Amniotic epithelial cell (primary cell): ENCODE measurements at regions not wholly inside any gene's neighbourhood (a gene's known extent, or its start where the extent isn't known, plus 50 kb on each side); places are given as distances from the start of the nearest gene placed in this dataset.

Experiments
- DNase-seq: peaks from one replicate; pipeline ENCODE4 v3.0.0-alpha.2; 2010; ENCODE audit warnings: low read depth

DNA sequence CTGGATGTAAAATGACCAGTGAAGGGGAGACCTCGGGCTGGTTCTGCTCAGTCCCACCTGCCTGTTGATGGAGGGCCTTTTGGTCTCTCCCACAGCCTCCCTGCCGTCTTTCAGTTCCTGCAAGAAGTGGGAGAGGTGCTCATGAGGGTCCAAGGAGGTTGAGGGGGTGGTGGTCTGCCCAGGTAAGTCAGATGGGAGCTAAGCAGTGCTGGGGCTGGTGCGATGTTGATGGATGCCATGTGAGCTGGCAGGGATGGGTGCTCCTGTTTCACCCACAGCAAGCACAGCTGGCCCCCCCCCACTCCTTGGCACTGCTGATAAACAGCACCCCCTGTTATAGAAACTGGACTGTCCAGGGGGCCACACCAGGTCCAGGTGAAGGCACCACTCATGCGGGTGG, 145.6 kb downstream of the NSG2 start:
- DNase-seq, result no peak

DNA sequence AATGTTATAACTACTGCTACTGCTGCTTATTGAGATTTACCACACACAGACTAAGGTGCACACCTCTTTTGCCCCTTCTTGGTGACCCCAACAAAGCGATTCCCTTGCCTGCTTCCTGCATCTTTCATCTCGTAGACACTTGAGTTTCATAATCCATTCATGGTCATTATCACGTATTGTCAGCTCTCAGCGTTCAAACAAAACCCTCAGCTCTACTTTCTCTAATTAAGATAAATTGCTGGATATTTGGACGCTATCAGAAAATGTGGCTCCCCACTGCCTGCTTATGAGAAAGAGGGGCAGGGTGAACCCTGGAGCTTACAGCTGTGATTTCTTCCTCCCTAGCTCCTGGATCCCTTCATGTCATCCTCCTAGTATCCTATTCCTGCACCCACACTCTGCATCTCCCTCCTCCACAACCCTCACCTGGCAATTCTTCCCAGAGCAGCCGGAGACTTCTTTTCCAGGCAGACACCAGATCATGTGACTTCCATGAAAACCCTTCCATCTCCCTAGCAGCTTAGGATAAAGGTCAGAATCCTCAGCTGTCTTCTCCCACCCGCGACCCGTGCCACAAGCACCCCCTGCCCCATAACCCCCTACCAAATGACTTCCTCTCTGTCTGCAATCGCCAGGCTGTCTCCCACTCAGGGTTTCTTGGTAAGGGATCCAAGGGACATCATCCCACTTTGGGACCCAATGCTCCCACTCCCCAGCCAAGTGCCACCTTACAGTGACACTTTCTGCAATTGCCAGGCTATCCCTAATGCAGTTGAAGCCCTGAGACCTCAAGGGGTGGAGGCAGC, 146.5 kb downstream of the NSG2 start:
- DNase-seq, result no peak

DNA sequence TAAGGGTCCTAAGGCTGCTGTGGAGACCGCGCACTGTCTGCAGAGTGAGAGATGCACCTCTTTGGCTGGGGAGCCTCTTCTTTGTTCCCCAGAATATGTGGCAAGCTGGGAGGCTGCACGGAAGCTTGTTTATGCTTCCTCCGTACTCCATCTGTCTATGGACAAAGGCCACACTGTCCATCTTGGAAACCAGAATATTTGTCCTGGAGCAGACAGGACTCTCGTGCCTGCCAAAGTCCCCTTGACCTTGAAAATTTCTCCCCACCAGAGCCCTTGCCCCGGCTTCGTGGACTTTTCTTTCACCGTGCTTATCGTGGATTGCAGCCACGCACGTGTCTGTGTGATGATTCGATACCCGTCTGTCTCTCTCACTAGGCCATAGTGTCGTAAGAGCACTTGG, 147.4 kb downstream of the NSG2 start:
- no peak for DNase-seq

DNA sequence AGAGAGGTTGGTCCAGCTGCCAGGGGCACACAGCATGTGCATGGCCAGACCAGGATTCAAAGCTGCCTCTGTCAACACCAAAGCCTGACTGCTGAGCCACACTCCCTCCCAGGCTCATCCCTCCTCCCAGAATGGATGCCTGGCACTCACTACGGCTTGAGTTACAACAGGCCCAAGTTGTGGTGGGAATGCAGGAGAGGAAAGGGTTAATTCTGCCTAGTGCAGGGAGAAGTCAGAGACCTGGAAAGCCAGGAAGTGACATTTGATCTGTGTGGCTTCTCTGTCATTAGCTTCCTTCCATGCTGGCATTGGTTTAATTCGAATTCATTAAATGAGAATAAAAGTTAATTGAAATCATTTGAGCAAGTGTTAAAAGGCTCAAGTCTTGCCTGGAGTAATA, 150.0 kb downstream of the NSG2 start:
- no peak for DNase-seq

DNA sequence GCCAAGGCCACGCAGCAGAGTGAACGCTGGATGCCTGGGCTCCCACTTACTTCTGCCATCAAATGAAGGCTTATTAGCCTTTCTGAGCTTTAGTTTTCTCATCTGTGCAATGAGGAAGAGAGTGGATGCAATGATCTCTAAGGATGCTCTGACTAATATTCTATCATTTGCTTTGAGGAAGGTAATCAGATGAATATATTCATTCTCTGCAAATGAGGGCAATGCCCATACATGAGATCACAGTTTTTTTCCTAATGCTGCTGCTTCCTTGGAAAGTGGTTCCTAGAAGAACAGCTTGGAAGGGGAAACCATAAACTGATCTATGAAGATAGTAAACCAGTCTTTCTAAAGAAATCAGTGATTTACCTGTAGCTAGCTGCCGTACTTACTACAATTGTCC, 152.4 kb downstream of the NSG2 start:
- DNase-seq, result no peak

DNA sequence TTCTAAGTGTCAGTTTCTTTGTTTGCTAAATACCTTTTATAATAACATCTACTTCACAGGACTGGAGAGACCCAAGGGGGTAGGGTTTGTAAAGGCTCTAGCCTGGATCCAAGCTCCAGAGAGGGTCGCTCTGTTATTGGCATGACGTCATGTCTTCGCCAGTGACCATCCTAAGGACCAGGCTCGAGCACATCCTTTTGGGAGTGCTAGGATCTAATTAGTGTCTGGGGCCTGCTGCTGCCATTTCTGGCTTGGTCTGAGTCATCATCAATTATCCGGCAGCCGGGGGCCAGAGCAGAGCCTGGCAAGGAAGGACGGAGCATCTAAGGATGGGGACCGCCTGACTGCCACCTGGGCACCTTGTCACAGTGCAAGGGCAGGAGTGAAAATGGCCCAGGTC, 153.0 kb downstream of the NSG2 start:
- DNase-seq, result no peak

DNA sequence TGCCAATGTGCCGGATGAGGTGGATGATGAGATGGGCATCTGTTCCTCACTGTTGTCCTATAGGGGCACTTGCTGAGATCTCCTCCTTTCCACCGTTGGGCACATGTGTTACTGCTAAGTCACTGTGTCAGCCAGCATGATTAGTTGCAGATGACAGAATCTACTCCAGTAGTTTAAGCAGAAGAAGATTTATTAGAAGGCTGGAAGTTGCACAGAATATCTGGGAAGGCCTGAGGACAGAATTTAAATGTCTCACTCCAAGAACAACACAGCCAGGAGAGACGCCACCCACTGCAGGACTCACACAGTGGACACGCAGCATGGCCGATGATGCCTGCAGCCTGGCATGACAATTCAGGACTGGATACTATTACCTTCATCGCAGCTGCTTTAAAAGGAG, 157.5 kb downstream of the NSG2 start:
- no peak for DNase-seq

DNA sequence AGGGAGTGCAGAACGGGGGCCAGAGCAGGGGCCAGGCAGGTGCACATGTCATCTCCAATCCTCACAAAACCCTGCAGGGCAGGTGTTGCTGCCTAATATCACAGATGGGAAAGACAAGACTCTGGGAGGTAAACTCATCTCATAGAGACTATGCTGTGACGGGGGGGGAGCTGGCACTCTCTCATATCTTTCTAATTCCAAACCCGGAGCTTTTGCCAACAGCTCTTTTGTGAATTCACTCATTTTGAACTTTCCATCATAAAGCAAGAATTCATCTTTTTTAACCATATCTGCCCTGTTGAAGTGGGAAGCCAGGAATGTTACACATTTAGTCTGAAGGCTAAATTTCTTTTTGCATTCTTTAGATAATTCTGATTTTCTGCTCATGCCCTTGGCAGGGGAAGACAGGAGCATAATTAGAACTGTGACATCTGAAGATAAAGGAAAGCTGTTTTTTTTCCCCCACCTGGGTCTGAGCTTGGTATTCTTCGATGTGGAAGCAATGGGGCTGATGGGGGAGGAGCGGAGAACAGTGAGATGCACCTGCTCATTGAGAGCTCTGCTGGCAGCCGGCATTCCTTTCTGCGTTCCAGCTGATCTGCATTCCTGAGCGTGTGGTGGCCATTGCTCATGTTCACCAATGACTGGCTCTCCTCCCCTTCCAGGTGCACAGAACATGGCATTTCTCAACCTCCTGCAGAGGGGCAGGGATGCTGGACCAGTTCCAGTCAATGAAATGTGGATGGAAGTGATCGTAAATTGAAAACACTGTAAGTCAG, 159.2 kb downstream of the NSG2 start:
- no peak for DNase-seq

DNA sequence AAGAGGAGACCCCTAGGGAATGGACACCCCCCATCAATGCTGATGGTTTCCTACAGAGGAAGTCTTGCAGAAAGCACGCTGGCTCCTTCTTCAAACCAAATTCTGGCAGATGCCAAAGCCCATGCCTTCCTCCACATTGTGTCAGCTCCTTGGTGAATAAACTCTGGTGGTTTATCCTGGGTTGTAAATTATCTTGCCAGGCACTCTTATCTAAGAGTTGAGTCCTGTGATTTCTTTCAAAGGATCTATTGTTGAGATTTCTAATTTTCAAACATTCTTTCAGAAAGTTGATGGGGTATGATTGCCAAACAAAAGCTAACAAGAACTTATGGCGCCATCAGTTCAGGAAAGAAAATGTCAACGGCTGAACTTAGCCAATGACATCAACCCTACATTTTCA, 160.4 kb downstream of the NSG2 start:
- no peak for DNase-seq

DNA sequence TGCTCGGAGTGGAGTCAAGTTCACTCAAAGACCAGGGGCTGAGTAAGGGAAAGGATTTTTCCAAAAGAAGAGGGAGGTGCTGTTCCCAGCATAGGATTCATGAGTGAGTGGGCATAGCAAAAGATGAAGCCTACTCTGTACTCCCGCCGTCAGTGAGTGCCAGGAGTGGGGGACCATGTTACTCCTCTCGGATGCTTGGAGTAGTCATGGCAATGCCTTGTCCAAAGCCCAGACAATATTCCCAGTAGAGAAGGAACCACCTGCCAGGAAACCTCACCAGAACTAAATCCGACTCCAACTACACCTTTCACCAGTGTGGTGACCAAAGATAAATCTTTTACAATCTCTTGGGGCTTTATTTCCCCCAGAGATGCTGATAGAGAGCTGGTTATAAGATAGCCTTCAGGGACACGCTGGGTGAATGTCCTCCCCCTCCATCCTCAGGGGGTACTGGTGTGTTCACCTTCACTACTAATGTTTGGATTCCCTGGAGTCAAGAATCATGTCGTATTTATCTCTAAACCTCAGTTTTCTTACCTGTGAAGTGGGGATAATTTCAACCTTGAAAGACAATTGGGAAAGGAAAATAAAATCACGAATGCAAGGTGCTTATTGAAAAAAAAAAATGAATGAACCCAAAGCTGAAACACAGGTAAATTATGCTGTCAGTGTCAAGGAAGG, 165.2 kb downstream of the NSG2 start:
- DNase-seq, result no peak

DNA sequence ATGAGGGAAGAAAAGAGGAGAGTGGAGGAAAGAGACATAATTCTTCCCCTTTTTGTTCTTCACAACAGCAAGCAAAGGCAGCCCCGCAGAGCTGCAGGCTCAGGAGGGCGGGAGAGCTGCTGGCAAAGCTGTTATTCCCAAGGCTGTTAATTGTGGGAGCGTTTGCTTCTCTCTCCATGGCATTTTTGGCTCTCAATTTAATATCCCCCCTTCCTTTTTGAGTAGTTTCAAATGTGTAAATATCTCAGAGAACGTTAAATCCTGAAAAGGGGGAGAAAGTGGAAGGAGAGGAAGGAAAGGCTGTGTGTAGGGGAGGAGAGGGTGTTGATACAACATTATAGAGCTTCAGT, 165.7 kb downstream of the NSG2 start:
- no peak for DNase-seq

DNA sequence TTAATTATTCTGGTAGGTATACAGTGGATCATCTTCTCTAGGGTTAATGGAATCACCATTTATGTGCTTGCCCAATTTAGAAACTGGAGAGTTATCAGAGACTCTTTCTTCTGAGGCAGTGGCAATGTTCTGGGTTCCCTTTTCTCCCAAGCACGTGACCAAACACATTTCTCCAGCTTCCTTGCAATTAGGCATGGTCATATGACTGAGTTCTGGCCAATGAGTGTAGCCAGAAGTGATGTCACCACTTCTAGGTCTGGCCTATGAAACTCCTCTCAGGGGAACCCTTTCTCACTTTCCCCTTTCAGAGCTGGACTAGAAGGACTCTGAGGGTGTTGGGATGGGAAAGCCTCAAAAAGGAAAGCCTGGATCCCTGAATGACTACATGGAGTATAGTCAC, 172.0 kb downstream of the NSG2 start:
- DNase-seq, result no peak

DNA sequence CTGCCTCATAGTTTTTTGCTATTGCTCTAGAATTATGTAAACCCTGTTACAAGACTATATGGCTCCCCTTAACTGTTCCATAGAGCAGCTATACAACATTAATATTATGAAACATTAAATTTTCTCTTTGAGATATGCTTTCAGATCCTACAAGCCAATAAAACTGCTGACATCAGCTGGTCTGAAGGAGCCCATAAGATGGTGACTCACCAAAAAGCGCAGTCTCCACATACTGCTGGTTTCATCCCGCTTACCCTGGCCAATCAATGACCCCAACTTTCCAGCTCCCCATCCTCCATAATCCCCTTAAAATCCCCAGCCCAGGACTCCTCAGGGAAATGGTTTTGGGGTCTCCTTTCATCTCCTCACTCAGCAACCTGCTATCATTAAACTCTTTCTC, 172.7 kb downstream of the NSG2 start:
- no peak for DNase-seq

DNA sequence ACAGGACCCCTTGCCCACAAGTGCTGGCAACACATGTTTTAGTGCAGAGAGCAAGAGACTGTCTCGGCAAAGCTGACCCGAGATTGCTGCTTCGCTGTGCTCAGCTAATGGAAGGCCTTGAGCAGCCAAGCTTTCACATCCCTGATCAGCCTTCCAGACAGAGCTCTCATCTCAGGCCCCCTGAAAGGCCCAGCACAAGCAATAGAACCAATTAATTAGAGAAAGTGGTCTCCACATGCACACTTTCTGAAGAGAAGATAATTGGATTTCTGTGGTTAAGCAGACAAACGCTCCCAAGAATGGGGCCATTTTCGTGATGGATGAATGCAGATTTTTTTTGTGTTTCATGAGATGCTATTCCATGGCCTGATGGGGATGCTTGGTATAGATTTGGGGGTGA, 174.9 kb downstream of the NSG2 start:
- no peak for DNase-seq

DNA sequence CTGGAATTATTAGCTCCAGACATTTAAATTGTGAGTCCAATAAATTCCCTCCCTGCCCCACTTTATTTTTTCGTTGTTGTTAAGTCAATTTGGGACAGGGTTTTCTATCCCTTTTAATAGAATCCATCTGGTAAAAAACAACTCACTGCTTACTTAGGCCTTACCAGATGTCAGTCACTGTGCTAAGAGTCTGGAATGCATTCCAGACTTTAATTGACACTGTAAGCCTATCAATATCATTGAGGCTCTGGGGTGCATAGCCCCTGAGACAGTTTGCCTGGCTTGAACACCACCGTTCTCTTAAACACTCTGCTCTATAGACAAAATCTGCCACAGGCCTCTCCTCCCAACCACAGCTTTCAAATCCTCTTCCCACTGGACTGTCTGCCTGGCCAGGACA, 175.9 kb downstream of the NSG2 start:
- DNase-seq, result no peak

DNA sequence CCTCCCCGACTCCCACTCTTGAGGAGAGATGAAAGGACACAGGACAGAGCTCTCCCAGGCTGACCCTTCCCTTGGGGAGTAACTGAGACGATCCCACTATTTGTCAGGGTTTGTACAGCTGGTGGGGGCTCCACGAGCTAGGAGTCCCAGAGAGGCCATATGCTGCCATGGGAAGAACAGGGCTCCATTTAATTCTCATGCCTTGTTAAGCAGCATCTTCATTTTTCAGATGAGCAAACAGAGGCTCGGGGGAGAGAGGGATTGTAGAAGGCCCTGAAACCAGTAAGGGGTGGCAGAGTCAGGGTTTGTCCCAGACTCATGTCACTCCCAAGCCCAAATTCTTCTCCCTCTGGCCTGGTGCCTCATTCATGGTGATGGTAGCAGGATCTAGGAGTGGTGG, 176.4 kb downstream of the NSG2 start:
- no peak for DNase-seq

DNA sequence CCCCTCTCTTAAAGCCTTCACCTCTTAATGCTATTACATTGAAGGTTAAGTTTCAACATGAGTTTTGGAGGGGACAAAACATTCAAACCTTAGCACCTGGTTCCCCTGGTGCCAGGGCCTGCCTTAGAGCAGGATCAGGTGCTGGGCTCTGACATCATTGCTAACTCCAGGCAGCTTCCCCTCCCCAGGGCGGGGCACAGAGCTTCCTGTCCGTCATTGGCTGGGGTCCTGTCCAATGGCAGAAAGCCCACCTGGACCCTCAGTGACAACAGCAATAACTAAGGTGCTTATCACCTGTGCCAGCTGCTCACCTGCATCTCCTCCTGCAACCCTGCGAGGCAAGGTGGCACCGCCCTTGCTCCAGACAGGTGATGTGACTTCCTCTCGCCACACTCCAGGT, 177.4 kb downstream of the NSG2 start:
- DNase-seq, result no peak

DNA sequence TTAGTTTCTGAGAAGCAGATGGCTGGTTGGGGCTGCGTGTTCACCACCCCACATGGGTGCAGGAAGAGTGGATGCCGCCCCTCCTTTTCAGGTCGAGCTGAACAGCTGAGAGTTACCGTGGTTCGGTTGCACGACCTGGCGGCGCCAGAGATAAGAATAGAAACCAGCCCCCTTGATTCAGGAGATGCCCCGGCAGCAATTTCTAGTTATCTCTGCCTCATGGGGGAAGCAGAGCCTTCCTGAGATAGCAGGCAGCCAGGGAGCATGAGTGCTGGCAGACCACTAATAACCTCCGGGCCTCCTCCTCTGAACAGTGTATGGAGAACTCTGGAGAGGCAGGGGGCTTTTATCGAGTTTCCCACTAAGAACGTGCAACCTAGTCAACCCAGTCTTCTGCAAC, 177.8 kb downstream of the NSG2 start:
- no peak for DNase-seq

DNA sequence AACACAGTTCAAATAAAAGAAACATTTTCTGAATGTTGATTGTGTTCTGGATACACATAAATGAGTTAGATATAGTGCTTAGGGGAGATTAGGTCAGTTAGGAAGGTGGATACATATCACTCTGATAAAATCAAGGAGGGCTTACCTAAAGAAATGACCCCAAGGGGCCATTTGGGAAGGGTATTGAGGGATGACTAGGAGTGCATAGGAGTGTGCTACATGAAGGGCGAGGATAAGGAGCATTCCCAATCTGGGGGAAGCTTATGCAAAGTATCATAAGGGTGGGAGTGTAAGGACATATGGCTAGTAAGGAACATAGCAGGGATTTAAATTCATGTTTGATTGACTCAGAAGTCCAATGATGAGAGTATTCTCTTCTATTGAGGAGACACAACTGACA, 183.6 kb downstream of the NSG2 start:
- no peak for DNase-seq

DNA sequence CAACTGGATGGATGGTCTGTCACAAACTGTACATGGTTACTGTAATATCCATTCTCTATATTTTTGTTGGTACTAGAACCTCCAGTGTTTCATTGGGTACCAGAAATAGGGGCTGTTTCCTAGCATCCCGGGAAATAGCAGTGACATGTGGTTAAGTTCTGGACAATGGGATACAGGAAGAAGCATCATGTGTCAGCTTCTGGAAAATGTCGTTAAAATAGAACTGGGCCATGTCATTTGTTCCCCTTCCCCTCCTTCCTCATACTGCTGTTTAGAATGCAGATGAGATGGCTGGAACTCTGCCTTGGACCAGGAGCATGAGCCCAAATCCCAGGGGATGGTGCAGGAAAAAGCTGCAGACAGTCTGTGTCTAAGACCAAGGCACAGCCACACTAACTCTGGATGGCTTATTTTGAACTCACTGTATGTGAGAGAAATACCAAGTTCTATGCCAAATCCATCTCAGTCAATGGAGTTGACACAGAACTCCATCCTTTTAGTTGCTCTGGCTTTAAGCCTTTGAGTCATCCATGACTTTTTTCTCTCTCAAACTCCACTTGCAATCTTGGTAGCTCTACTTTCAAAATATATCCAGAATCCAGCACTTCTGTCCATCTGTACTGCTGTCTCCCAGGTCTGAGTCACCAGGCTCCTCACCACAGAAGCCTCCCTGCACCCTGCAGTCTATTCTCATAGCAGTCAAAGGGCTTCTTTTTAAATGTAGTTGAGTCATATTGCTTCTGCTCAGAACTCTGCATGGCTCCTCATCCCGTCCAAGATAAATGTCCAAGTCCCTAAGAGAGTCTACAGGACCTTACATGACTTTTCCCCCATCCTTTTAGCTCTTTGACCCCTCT, 184.2 kb downstream of the NSG2 start:
- DNase-seq, result no peak

DNA sequence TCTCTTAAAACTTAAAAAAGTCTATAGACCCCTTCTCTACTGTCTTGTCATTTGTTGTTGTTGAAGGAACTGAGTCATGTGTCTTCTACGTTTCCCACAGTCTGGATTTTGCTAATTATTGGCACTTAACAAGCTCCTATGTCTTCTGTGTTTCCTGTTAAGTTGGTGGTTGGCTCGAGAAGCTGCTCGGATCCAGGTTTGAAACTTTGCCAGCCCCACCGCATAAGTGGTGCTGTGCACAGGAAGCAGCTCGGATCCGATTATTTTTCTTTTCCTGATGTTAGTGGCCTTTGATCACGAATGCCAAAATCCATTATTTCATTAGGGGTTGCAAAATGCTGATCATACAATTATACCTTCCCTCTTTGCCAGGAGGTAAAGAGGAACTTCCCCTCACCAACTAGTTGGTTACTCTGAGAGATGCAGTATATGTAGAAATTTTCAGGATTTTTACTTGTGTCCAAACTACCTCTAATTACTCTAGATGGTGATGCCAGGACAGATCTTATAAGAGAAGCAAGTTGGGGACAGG, 186.5 kb downstream of the NSG2 start:
- no peak for DNase-seq

DNA sequence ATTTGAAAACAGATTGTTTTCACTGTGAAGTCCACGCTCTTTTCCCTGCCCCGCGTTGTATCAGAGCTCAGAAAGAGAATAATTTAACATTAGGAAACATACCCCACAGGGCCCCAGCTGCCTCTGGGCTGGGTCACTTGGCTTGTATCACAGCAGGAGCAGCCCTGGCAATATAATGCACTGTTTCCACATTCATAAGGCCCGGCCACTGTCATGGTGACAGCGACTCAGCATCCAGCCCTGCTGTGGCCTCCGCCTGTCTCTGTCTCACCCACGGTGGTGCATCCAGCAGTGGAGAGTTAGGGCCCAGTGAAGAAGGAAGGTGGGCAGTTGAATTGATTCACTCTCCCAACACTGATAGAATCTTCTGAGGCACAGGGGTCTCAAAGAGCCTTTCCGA, 188.9 kb downstream of the NSG2 start:
- DNase-seq, result no peak
